H1 (cell line): ENCODE measurements at regions not wholly inside any gene's neighbourhood (a gene's known extent, or its start where the extent isn't known, plus 50 kb on each side); places are given as distances from the start of the nearest gene placed in this dataset.

Experiments
- CTCF ChIA-PET: fragments of 300-600 bp; sonication (Branson Sonifier 250); formaldehyde crosslinking; loops from one replicate; lab custom pipeline; 2021; ENCODE audit not compliant: partially characterized antibody; lab: Charles Lee
- POLR2A ChIA-PET: fragments of 300-600 bp; sonication (Branson Sonifier 250); formaldehyde crosslinking; loops from one replicate; lab custom pipeline; 2021; ENCODE audit warnings: inconsistent platforms; ENCODE audit not compliant: partially characterized antibody; lab: Charles Lee
- DNase-seq, 2 experiments: peaks; one replicate each; pipeline versions ENCODE4 v3.0.0 to v3.0.0-alpha.2; 2010 to 2022; ENCODE audit warnings: low spot score in 2 of 2, low read depth in 1 of 2, mixed read lengths in 1 of 2
- FAIRE-seq: peaks from 2 replicates; lab custom pipeline; 2011; peaks lifted over from hg19 to GRCh38; lab: Jason Lieb, UNC
- H2AFZ ChIP-seq: 2 replicates; pipeline ENCODE4 v1.8.1; 2012; ENCODE audit warnings: low read length, inconsistent platforms
- H2AK5ac ChIP-seq: 2 replicates; pipeline ENCODE4 v1.6.1; 2013; ENCODE audit warnings: low read depth, low read length
- H2BK120ac ChIP-seq: replicated peaks from 2 replicates; pipeline ENCODE3; 2013; ENCODE audit warnings: low read depth, low read length, inconsistent platforms
- H2BK12ac ChIP-seq: 2 replicates; pipeline ENCODE4 v1.6.1; 2013; ENCODE audit warnings: low read depth, low read length
- H2BK15ac ChIP-seq: 2 replicates; pipeline ENCODE4 v1.6.1; 2013; ENCODE audit warnings: low read length
- H2BK20ac ChIP-seq: 2 replicates; pipeline ENCODE4 v1.6.1; 2013; ENCODE audit warnings: low read length
- H2BK5ac ChIP-seq: 2 replicates; pipeline ENCODE4 v1.6.1; 2013; ENCODE audit warnings: low read depth, low read length
- H3K14ac ChIP-seq: 2 replicates; pipeline ENCODE4 v1.6.1; 2013; ENCODE audit warnings: inconsistent platforms; ENCODE audit not compliant: insufficient read length
- H3K18ac ChIP-seq: 2 replicates; pipeline ENCODE4 v1.6.1; 2013; ENCODE audit warnings: low read length; ENCODE audit errors: extremely low read depth
- H3K23ac ChIP-seq: 2 replicates; pipeline ENCODE4 v1.6.1; 2013; ENCODE audit warnings: inconsistent platforms; ENCODE audit not compliant: insufficient read length
- H3K23me2 ChIP-seq: 2 replicates; pipeline ENCODE4 v1.6.1; 2013; ENCODE audit warnings: low read depth, low read length
- H3K27ac ChIP-seq: 2 replicates; pipeline ENCODE4 v1.6.1; 2011; ENCODE audit warnings: low read depth, low read length, inconsistent platforms
- H3K27me3 ChIP-seq, 4 experiments: replicated peaks in 1 of 4; 1 replicate in 1 of 4; 2 replicates in 3 of 4; pipeline versions ENCODE4 v1.6.1 to v1.8.1; 2011 to 2013; ENCODE audit warnings: low read length in 3 of 4, mild to moderate bottlenecking in 3 of 4, inconsistent platforms in 2 of 4, mixed read lengths in 2 of 4, moderate library complexity in 1 of 4; ENCODE audit not compliant: control insufficient read depth in 3 of 4, insufficient read depth in 3 of 4; ENCODE audit errors: extremely low read depth in 1 of 4
- H3K36me3 ChIP-seq, 4 experiments: 2 replicates each; pipeline versions ENCODE4 v1.6.1 to v1.8.1; 2011 to 2013; ENCODE audit warnings: mild to moderate bottlenecking in 4 of 4, low read length in 3 of 4, moderate library complexity in 2 of 4, control low read depth in 1 of 4, inconsistent platforms in 1 of 4; ENCODE audit not compliant: insufficient read depth in 4 of 4, control insufficient read depth in 2 of 4
- H3K4ac ChIP-seq: replicated peaks from 2 replicates; pipeline ENCODE3; 2013; ENCODE audit warnings: low read length, low read depth, mixed read lengths, inconsistent platforms; ENCODE audit not compliant: insufficient read length
- H3K4me1 ChIP-seq, 4 experiments: replicated peaks in 1 of 4; 1 replicate in 1 of 4; 2 replicates in 3 of 4; pipeline versions ENCODE4 v1.6.1 to v1.8.1; 2011 to 2013; ENCODE audit warnings: low read length in 3 of 4, inconsistent platforms in 2 of 4, mixed read lengths in 1 of 4; ENCODE audit not compliant: insufficient read depth in 4 of 4, control insufficient read depth in 3 of 4
- H3K4me2 ChIP-seq, 2 experiments: 2 replicates each; pipeline versions ENCODE4 v1.6.1 to v1.8.1; 2011 to 2013; ENCODE audit warnings: low read depth in 2 of 2, low read length in 2 of 2, control low read depth in 1 of 2, inconsistent platforms in 1 of 2, mild to moderate bottlenecking in 1 of 2; ENCODE audit not compliant: insufficient read depth in 1 of 2
- H3K4me3 ChIP-seq, 4 experiments: fragments of 200-600, 300-600 bp in 1 of 4; sonication (generic), shearing (Covaris generic), sonication (Bioruptor Twin) in 1 of 4; 2 replicates each; pipeline versions ENCODE4 v1.5.1 to v1.8.1; 2011 to 2016; ENCODE audit warnings: low read length in 4 of 4, low read depth in 3 of 4, control low read depth in 2 of 4, inconsistent platforms in 2 of 4, mild to moderate bottlenecking in 2 of 4, mixed read lengths in 1 of 4, moderate library complexity in 1 of 4; ENCODE audit not compliant: insufficient read depth in 2 of 4; ENCODE audit errors: extremely low read depth in 1 of 4
- H3K56ac ChIP-seq: replicated peaks from 2 replicates; pipeline ENCODE3; 2013; ENCODE audit warnings: low read depth, mild to moderate bottlenecking, mixed read lengths, low read length, inconsistent platforms; ENCODE audit not compliant: insufficient read length
- H3K79me1 ChIP-seq: 2 replicates; pipeline ENCODE4 v1.6.1; 2013; ENCODE audit warnings: low read depth, low read length, control low read depth
- H3K79me2 ChIP-seq, 2 experiments: 2 replicates each; pipeline versions ENCODE4 v1.6.1 to v1.8.1; 2012 to 2013; ENCODE audit warnings: low read length in 2 of 2, mild to moderate bottlenecking in 2 of 2, inconsistent platforms in 1 of 2; ENCODE audit not compliant: insufficient read depth in 2 of 2, control insufficient read depth in 1 of 2
- H3K9ac ChIP-seq, 4 experiments: replicated peaks in 1 of 4; 1 replicate in 1 of 4; 2 replicates in 3 of 4; pipeline versions ENCODE4 v1.6.1 to v1.8.1; 2011 to 2013; ENCODE audit warnings: low read depth in 3 of 4, low read length in 3 of 4, control low read depth in 2 of 4, mild to moderate bottlenecking in 2 of 4, moderate library complexity in 2 of 4, inconsistent platforms in 1 of 4; ENCODE audit errors: extremely low read depth in 1 of 4
- H3K9me3 ChIP-seq, 2 experiments: 2 replicates each; pipeline versions ENCODE4 v1.6.1 to v1.8.1; 2012 to 2013; ENCODE audit warnings: mild to moderate bottlenecking in 2 of 2, moderate library complexity in 2 of 2, control low read depth in 1 of 2, inconsistent platforms in 1 of 2, low read depth in 1 of 2, low read length in 1 of 2, mixed read lengths in 1 of 2; ENCODE audit not compliant: insufficient read depth in 2 of 2
- H4K20me1 ChIP-seq, 2 experiments: replicated peaks in 1 of 2; 2 replicates each; pipeline versions ENCODE3 to v1.8.1; 2011 to 2013; ENCODE audit warnings: inconsistent platforms in 2 of 2, low read length in 2 of 2, mild to moderate bottlenecking in 1 of 2; ENCODE audit not compliant: insufficient read depth in 2 of 2, control insufficient read depth in 1 of 2
- H4K5ac ChIP-seq: 2 replicates; pipeline ENCODE4 v1.6.1; 2013; ENCODE audit warnings: low read length, low read depth, mixed read lengths, inconsistent platforms; ENCODE audit not compliant: insufficient read length
- H4K8ac ChIP-seq: 2 replicates; pipeline ENCODE4 v1.8.0; 2013; ENCODE audit warnings: mild to moderate bottlenecking, moderate library complexity, low read length, inconsistent platforms; ENCODE audit not compliant: insufficient read depth; ENCODE audit errors: extremely low read depth
- H4K91ac ChIP-seq: replicated peaks from 2 replicates; pipeline ENCODE3; 2013; ENCODE audit warnings: low read length, mixed read lengths, inconsistent platforms; ENCODE audit not compliant: insufficient read length
- CBX8 ChIP-seq: fragments of 300-800, 300-1000 bp; sonication (generic); IDR thresholded peaks from 2 replicates; pipeline ENCODE4 v1.7.1; 2016; ENCODE audit warnings: low read depth, low read length, borderline replicate concordance
- CHD2 ChIP-seq: IDR thresholded peaks from 2 replicates; pipeline ENCODE4 v1.6.1; 2012; ENCODE audit warnings: low read length, improper control_type of control experiment
- HDAC6 ChIP-seq: IDR thresholded peaks from one replicate; pipeline ENCODE4 v1.7.1; 2012; ENCODE audit warnings: low read depth, mild to moderate bottlenecking, inconsistent platforms, low read length, moderate library complexity
- NRF1 ChIP-seq: IDR thresholded peaks from 2 replicates; pipeline ENCODE4 v1.6.1; 2011; ENCODE audit warnings: mild to moderate bottlenecking, low read depth, low read length, improper control_type of control experiment
- PHF8 ChIP-seq: fragments of 200-600 bp; sonication (generic); conservative IDR thresholded peaks from 2 replicates; pipeline ENCODE4 v1.7.1; 2012; ENCODE audit warnings: low read depth, mild to moderate bottlenecking, inconsistent platforms, low read length, moderate library complexity
- WGBS, 2 experiments: shearing (Covaris generic) in 1 of 2; methylation state at CpG; one replicate each; pipeline versions ENCODE4 v1.1.6 to v1.1.7; 2013 to 2015; ENCODE audit warnings: low lambda C conversion rate in 2 of 2, mixed read lengths in 2 of 2, inconsistent platforms in 1 of 2, low coverage in 1 of 2, missing lambda C conversion rate in 1 of 2; ENCODE audit not compliant: insufficient replicate concordance in 2 of 2, insufficient coverage in 1 of 2, insufficient read length in 1 of 2; ENCODE audit errors: extremely low coverage in 1 of 2, missing lambda C conversion rate in 1 of 2; 5-methylcytosine and 5-hydroxymethylcytosine counted together
- TF ChIP-seq, protein P1 (sequence below): IDR thresholded peaks from 2 replicates; pipeline ENCODE4 v1.6.1; 2011; ENCODE audit warnings: low read length, improper control_type of control experiment

DNA sequence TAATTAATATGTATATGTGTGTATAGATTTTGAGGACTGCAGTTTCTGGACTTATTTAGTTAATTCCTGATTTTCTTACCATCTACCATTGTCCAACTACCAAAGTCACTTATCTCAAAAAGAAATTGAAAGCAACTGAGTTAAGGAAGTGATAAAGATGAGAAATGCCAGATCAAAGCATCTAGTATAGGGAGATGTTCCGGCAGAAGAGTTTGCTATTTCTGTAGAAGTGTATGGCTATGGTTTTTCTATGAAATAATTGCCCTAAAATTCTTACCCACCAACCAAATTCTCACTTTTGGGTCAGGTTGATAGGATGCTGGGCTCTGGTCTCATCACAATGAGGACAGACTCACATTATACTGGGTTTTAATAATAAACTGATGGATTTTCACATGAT lies 64.0 kb upstream of the RAB11FIP2 start:
- Histone ChIP-seq H3K23me2 (no peaks in the 10 kb centered on the region), H3K9me3 (peaks cover 3 to 4% of the 10 kb centered on the region in 2 experiments; a peak in 3 of 4 replicates), H4K5ac (no peak overlapping the region), H2BK12ac (no peak overlapping the region), H2AFZ (no peak overlapping the region), H3K4me1 (no peaks in the 10 kb centered on the region; a peak in 1 of 7 replicates), H4K91ac (no peak overlapping the region), H2BK5ac (no peak overlapping the region), H3K56ac (no peak overlapping the region), H3K79me2 (no peaks in the 10 kb centered on the region), H3K4me2 (no peak overlapping the region), H3K14ac (no peak overlapping the region), H3K36me3 (no peaks in the 10 kb centered on the region), H3K9ac (no peak overlapping the region), H4K20me1 (no peaks in the 10 kb centered on the region), H4K8ac (no peak overlapping the region), H3K23ac (no peak overlapping the region), H2AK5ac (no peak overlapping the region), H3K18ac (no peak overlapping the region), H3K27me3 (no peaks in the 10 kb centered on the region), H2BK120ac (no peak overlapping the region), H3K79me1 (no peaks in the 10 kb centered on the region), H3K4ac (no peak overlapping the region), H2BK15ac (no peak overlapping the region), H3K27ac (no peak overlapping the region), H2BK20ac (no peak overlapping the region), H3K4me3 (no peak overlapping the region)
- POLR2A ChIA-PET, result no interaction called here
- TF ChIP-seq, protein P1, sequence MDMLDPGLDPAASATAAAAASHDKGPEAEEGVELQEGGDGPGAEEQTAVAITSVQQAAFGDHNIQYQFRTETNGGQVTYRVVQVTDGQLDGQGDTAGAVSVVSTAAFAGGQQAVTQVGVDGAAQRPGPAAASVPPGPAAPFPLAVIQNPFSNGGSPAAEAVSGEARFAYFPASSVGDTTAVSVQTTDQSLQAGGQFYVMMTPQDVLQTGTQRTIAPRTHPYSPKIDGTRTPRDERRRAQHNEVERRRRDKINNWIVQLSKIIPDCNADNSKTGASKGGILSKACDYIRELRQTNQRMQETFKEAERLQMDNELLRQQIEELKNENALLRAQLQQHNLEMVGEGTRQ, result no peak
- TF ChIP-seq PHF8, result no peak
- no peak for TF ChIP-seq CHD2
- TF ChIP-seq HDAC6, result no peak
- no peak for TF ChIP-seq NRF1
- TF ChIP-seq CBX8, result no peak
- CTCF ChIA-PET, result no interaction called here
- FAIRE-seq (no peak), DNase-seq (no peak)
- WGBS, 2 experiments, result 95% methylated on average over 1 of the region's 1 CpG; no CpG with 5 or more reads in 1 of the 2 experiments
